H9 (cell line): ENCODE measurements at regions not wholly inside any gene's neighbourhood (a gene's known extent, or its start where the extent isn't known, plus 50 kb on each side); places are given as distances from the start of the nearest gene placed in this dataset.

ENCODE experiments used
- DNase-seq: peaks from one replicate; pipeline ENCODE4 v3.0.0-alpha.2; 2017
- H2AFZ ChIP-seq: one replicate; pipeline ENCODE4 v1.6.1; 2013; ENCODE audit warnings: mild to moderate bottlenecking, low read length, control low read depth, moderate library complexity
- H2AK5ac ChIP-seq: 2 replicates; pipeline ENCODE4 v1.6.1; 2013; ENCODE audit warnings: low read length, control low read depth, mixed read lengths; ENCODE audit not compliant: insufficient read length
- H2BK120ac ChIP-seq: one replicate; pipeline ENCODE4 v1.6.1; 2013; ENCODE audit warnings: low read depth, mild to moderate bottlenecking, low read length, control low read depth, inconsistent platforms; ENCODE audit not compliant: poor library complexity, severe bottlenecking
- H2BK12ac ChIP-seq: 2 replicates; pipeline ENCODE4 v1.6.1; 2013; ENCODE audit warnings: low read length, control low read depth, mixed read lengths, low read depth; ENCODE audit not compliant: insufficient read length
- H2BK15ac ChIP-seq: 2 replicates; pipeline ENCODE4 v1.6.1; 2013; ENCODE audit warnings: low read depth, low read length, control low read depth
- H2BK20ac ChIP-seq: one replicate; pipeline ENCODE4 v1.6.1; 2013; ENCODE audit warnings: low read depth, mild to moderate bottlenecking, low read length, control low read depth, inconsistent platforms; ENCODE audit not compliant: poor library complexity, severe bottlenecking
- H2BK5ac ChIP-seq: 2 replicates; pipeline ENCODE4 v1.6.1; 2013; ENCODE audit warnings: low read length, control low read depth, mixed read lengths; ENCODE audit not compliant: insufficient read length
- H3K14ac ChIP-seq: 2 replicates; pipeline ENCODE4 v1.6.1; 2013; ENCODE audit warnings: low read length, control low read depth; ENCODE audit not compliant: insufficient read depth
- H3K18ac ChIP-seq: 2 replicates; pipeline ENCODE4 v1.6.1; 2013; ENCODE audit warnings: low read depth, mild to moderate bottlenecking, mixed read lengths, low read length, control low read depth; ENCODE audit not compliant: insufficient read length
- H3K23ac ChIP-seq: 2 replicates; pipeline ENCODE4 v1.6.1; 2013; ENCODE audit warnings: low read length, control low read depth, mixed read lengths, low read depth; ENCODE audit not compliant: insufficient read length
- H3K23me2 ChIP-seq: 2 replicates; pipeline ENCODE4 v1.6.1; 2013; ENCODE audit warnings: low read depth, mild to moderate bottlenecking, mixed read lengths, low read length, control low read depth; ENCODE audit not compliant: insufficient read length, poor library complexity, severe bottlenecking
- H3K27ac ChIP-seq: 2 replicates; pipeline ENCODE4 v1.5.1; 2013; ENCODE audit warnings: low read length, control low read depth, mixed read lengths, low read depth; ENCODE audit not compliant: insufficient read length
- H3K27me3 ChIP-seq: 2 replicates; pipeline ENCODE4 v1.6.1; 2013; ENCODE audit warnings: low read length, control low read depth, inconsistent platforms; ENCODE audit not compliant: insufficient read depth
- H3K4ac ChIP-seq: 2 replicates; pipeline ENCODE4 v1.6.1; 2013; ENCODE audit warnings: low read depth, mild to moderate bottlenecking, control low read depth, inconsistent platforms, low read length, moderate library complexity
- H3K4me1 ChIP-seq: 2 replicates; pipeline ENCODE4 v1.6.1; 2013; ENCODE audit warnings: low read length, control low read depth, inconsistent platforms; ENCODE audit not compliant: insufficient read depth
- H3K4me2 ChIP-seq: 2 replicates; pipeline ENCODE4 v1.6.1; 2013; ENCODE audit warnings: low read length, control low read depth, mixed read lengths; ENCODE audit not compliant: insufficient read length, insufficient read depth
- H3K56ac ChIP-seq: 2 replicates; pipeline ENCODE4 v1.6.1; 2013; ENCODE audit warnings: low read depth, mild to moderate bottlenecking, mixed read lengths, low read length, control low read depth; ENCODE audit not compliant: insufficient read length
- H3K79me1 ChIP-seq: 2 replicates; pipeline ENCODE4 v1.6.1; 2013; ENCODE audit warnings: low read depth, mild to moderate bottlenecking, moderate library complexity, low read length, control low read depth, inconsistent platforms; ENCODE audit not compliant: insufficient read depth, poor library complexity, severe bottlenecking
- H3K79me2 ChIP-seq: 2 replicates; pipeline ENCODE4 v1.6.1; 2013; ENCODE audit warnings: low read length, control low read depth, inconsistent platforms; ENCODE audit not compliant: insufficient read depth
- H3K9ac ChIP-seq: 2 replicates; pipeline ENCODE4 v1.6.1; 2013; ENCODE audit warnings: low read length, control low read depth, mixed read lengths; ENCODE audit not compliant: insufficient read length; ENCODE audit errors: extremely low read depth
- H3K9me3 ChIP-seq: one replicate; pipeline ENCODE4 v1.6.1; 2013; ENCODE audit warnings: low read depth, low read length, inconsistent platforms; ENCODE audit not compliant: control insufficient read depth
- H3T11ph ChIP-seq: one replicate; pipeline ENCODE4 v1.6.1; 2013; ENCODE audit warnings: mild to moderate bottlenecking, low read length, control low read depth, inconsistent platforms
- H4K20me1 ChIP-seq: one replicate; pipeline ENCODE4 v1.6.1; 2013; ENCODE audit not compliant: control insufficient read depth, insufficient read length, insufficient read depth
- H4K5ac ChIP-seq: 2 replicates; pipeline ENCODE4 v1.6.1; 2013; ENCODE audit warnings: low read depth, mild to moderate bottlenecking, mixed read lengths, low read length, control low read depth; ENCODE audit not compliant: insufficient read length
- H4K8ac ChIP-seq: replicated peaks from 2 replicates; pipeline ENCODE4 v1.6.1; 2013; ENCODE audit warnings: low read length, control low read depth, mixed read lengths, low read depth; ENCODE audit not compliant: insufficient read length
- H4K91ac ChIP-seq: 2 replicates; pipeline ENCODE4 v1.6.1; 2013; ENCODE audit warnings: low read depth, mild to moderate bottlenecking, moderate library complexity, mixed read lengths, low read length, control low read depth; ENCODE audit not compliant: insufficient read length
- H3K27ac Mint-ChIP-seq, 3 experiments: 2 replicates in 2 of 3; 3 replicates in 1 of 3; pipeline ENCODE4 v1.8.0; 2020 to 2021; ENCODE audit warnings: mixed read lengths in 3 of 3, mild to moderate bottlenecking in 1 of 3, moderate library complexity in 1 of 3
- H3K27me3 Mint-ChIP-seq: 2 replicates; pipeline ENCODE4 v1.8.0; 2021; ENCODE audit warnings: low read depth, mild to moderate bottlenecking, moderate library complexity, mixed read lengths
- H3K36me3 Mint-ChIP-seq, 3 experiments: 2 replicates in 2 of 3; 3 replicates in 1 of 3; pipeline ENCODE4 v1.8.0; 2020 to 2021; ENCODE audit warnings: low read depth in 3 of 3, mixed read lengths in 3 of 3; ENCODE audit not compliant: insufficient read depth in 1 of 3
- H3K4me1 Mint-ChIP-seq, 2 experiments: 2 replicates each; pipeline ENCODE4 v1.8.0; 2020; ENCODE audit warnings: mixed read lengths in 2 of 2
- H3K4me3 Mint-ChIP-seq, 2 experiments: 2 replicates in 1 of 2; 3 replicates in 1 of 2; pipeline ENCODE4 v1.8.0; 2020 to 2021; ENCODE audit warnings: mild to moderate bottlenecking in 2 of 2, mixed read lengths in 2 of 2, moderate library complexity in 1 of 2
- H3K9me3 Mint-ChIP-seq, 2 experiments: 2 replicates in 1 of 2; 3 replicates in 1 of 2; pipeline ENCODE4 v1.8.0; 2020; ENCODE audit warnings: mild to moderate bottlenecking in 2 of 2, mixed read lengths in 2 of 2, moderate library complexity in 1 of 2
- CTCF ChIP-seq: fragments of 200-600 bp; sonication (generic); conservative IDR thresholded peaks from 3 replicates; pipeline ENCODE4 v1.8.0; 2021; ENCODE audit warnings: antibody characterized with exemption, mild to moderate bottlenecking
- WGBS: extraction: QIAGEN DNeasy Blood & Tissue Kit; methylation state at CpG from one replicate; pipeline ENCODE4 v1.1.7; 2013; ENCODE audit warnings: missing lambda C conversion rate, low lambda C conversion rate, mixed read lengths; ENCODE audit not compliant: insufficient read length; ENCODE audit errors: extremely low coverage; 5-methylcytosine and 5-hydroxymethylcytosine counted together

GRCh38 chr7:53988376-53988775, 553.8 kb upstream of the VSTM2A start:
- Histone ChIP-seq H3K27me3 (no peaks in the 10 kb centered on the region), H2BK120ac (no peak overlapping the region), H3K56ac (no peak overlapping the region), H3K79me1 (no peaks in the 10 kb centered on the region), H3K18ac (no peak overlapping the region), H3T11ph (no peak overlapping the region), H2BK5ac (no peak overlapping the region), H2AK5ac (no peak overlapping the region), H3K27ac (no peak overlapping the region), H3K4me1 (no peaks in the 10 kb centered on the region), H3K9me3 (no peaks in the 10 kb centered on the region), H3K23ac (no peak overlapping the region), H2BK20ac (no peak overlapping the region), H4K8ac (no peak overlapping the region), H4K20me1 (no peaks in the 10 kb centered on the region), H3K23me2 (no peaks in the 10 kb centered on the region), H2BK15ac (no peak overlapping the region), H3K9ac (no peak overlapping the region), H3K14ac (no peak overlapping the region), H3K79me2 (no peaks in the 10 kb centered on the region), H2BK12ac (no peak overlapping the region), H3K4me2 (no peak overlapping the region), H4K5ac (no peak overlapping the region), H4K91ac (no peak overlapping the region), H3K4ac (no peak overlapping the region), H2AFZ (no peak overlapping the region)
- no peaks in the 10 kb centered on the region for H3K27me3 Mint-ChIP-seq
- no peaks in the 10 kb centered on the region for H3K9me3 Mint-ChIP-seq
- H3K27ac Mint-ChIP-seq, result no peak overlapping the region
- H3K4me3 Mint-ChIP-seq, result no peak overlapping the region
- H3K4me1 Mint-ChIP-seq, result peaks cover 6% of the 10 kb centered on the region in 2 experiments
- no peak for TF ChIP-seq CTCF
- WGBS, result no CpG with 5 or more reads among the region's 2 CpGs
- no peaks in the 10 kb centered on the region; a peak in 1 of 7 replicates for H3K36me3 Mint-ChIP-seq
- no peak for DNase-seq
